ENCODE measurements at regions not wholly inside any gene's neighbourhood (a gene's known extent, or its start where the extent isn't known, plus 50 kb on each side); places are given as distances from the start of the nearest gene placed in this dataset.
"Not testable (repeated sequence)": the region's sequence is repeated elsewhere in the genome, so short reads cannot be mapped to it uniquely, and the experiment has no call there.

DNA sequence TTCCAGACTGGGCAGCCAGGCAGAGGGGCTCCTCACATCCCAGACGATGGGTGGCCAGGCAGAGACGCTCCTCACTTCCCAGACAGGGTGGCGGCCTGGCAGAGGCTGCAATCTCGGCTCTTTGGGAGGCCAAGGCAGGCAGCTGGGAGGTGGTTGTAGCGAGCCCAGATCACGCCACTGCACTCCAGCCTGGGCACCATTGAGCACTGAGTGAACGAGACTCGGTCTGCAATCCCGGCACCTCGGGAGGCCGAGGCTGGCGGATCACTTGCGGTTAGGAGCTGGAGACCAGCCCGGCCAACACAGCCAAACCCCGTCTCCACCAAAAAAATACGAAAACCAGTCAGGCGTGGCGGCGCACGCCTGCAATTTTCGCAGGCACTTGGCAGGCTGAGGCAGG is 321.4 kb upstream of the SGCG start:
- TF ChIP-seq, protein P1, sequence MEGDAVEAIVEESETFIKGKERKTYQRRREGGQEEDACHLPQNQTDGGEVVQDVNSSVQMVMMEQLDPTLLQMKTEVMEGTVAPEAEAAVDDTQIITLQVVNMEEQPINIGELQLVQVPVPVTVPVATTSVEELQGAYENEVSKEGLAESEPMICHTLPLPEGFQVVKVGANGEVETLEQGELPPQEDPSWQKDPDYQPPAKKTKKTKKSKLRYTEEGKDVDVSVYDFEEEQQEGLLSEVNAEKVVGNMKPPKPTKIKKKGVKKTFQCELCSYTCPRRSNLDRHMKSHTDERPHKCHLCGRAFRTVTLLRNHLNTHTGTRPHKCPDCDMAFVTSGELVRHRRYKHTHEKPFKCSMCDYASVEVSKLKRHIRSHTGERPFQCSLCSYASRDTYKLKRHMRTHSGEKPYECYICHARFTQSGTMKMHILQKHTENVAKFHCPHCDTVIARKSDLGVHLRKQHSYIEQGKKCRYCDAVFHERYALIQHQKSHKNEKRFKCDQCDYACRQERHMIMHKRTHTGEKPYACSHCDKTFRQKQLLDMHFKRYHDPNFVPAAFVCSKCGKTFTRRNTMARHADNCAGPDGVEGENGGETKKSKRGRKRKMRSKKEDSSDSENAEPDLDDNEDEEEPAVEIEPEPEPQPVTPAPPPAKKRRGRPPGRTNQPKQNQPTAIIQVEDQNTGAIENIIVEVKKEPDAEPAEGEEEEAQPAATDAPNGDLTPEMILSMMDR (conservative IDR thresholded peaks at IDR 0.05 in 1 of 2, IDR thresholded peaks at IDR 0.05 in 1 of 2; ENCODE audit: extremely low read depth in 1 of 2, insufficient read depth in 1 of 2, low read depth in 1 of 2, low read length in 2 of 2) = not testable (repeated sequence)
- not testable (repeated sequence) for TF ChIP-seq EZH2 (IDR thresholded peaks at IDR 0.05; ENCODE audit: borderline replicate concordance, low read length)

Data from mammary epithelial cell (primary cell).